ENCODE measurements at regions not wholly inside any gene's neighbourhood (a gene's known extent, or its start where the extent isn't known, plus 50 kb on each side); places are given as distances from the start of the nearest gene placed in this dataset.

DNA sequence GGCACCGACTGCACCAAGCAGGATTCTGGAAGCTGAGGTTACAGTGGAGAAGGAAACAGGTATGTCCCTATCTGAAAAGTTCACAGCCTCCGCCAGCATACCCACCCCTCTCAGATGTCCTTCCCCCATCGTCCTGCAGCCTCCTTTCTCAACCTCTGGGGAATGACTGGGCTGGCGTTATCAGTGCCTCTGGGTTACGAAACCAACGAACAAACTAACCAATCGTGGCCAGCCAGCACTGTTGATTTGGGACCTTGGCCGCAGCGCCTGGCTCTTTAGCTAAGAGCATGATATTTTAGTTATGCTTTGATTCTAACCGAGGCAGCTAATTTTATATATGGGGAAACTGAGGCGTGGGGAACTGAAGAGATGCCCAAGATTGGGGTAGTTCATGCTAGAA is 233.0 kb downstream of the TFCP2L1 start:
- no peak for TF ChIP-seq AFF4 (CRISPR knock-in tag; IDR thresholded peaks at IDR 0.05; ENCODE audit: borderline replicate concordance)
- TF ChIP-seq ETV6 (CRISPR knock-in tag; IDR thresholded peaks at IDR 0.05) = no peak
- no peak for TF ChIP-seq FOXK1 (CRISPR knock-in tag; IDR thresholded peaks at IDR 0.05)
- TF ChIP-seq, protein P1, sequence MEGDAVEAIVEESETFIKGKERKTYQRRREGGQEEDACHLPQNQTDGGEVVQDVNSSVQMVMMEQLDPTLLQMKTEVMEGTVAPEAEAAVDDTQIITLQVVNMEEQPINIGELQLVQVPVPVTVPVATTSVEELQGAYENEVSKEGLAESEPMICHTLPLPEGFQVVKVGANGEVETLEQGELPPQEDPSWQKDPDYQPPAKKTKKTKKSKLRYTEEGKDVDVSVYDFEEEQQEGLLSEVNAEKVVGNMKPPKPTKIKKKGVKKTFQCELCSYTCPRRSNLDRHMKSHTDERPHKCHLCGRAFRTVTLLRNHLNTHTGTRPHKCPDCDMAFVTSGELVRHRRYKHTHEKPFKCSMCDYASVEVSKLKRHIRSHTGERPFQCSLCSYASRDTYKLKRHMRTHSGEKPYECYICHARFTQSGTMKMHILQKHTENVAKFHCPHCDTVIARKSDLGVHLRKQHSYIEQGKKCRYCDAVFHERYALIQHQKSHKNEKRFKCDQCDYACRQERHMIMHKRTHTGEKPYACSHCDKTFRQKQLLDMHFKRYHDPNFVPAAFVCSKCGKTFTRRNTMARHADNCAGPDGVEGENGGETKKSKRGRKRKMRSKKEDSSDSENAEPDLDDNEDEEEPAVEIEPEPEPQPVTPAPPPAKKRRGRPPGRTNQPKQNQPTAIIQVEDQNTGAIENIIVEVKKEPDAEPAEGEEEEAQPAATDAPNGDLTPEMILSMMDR (IDR thresholded peaks at IDR 0.05) = no peak
- no peak for TF ChIP-seq E2F1 (CRISPR knock-in tag; IDR thresholded peaks at IDR 0.05)
- TF ChIP-seq ELF4 (CRISPR knock-in tag; IDR thresholded peaks at IDR 0.05; ENCODE audit: low read depth) = no peak
- TF ChIP-seq, protein P2, sequence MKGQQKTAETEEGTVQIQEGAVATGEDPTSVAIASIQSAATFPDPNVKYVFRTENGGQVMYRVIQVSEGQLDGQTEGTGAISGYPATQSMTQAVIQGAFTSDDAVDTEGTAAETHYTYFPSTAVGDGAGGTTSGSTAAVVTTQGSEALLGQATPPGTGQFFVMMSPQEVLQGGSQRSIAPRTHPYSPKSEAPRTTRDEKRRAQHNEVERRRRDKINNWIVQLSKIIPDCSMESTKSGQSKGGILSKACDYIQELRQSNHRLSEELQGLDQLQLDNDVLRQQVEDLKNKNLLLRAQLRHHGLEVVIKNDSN (CRISPR knock-in tag; IDR thresholded peaks at IDR 0.05) = no peak
- TF ChIP-seq, protein P3, sequence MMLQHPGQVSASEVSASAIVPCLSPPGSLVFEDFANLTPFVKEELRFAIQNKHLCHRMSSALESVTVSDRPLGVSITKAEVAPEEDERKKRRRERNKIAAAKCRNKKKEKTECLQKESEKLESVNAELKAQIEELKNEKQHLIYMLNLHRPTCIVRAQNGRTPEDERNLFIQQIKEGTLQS (CRISPR knock-in tag; conservative IDR thresholded peaks at IDR 0.05) = no peak
- no peak for TF ChIP-seq ATF2 (CRISPR knock-in tag; IDR thresholded peaks at IDR 0.05; ENCODE audit: borderline replicate concordance, low read depth)
- TF ChIP-seq ZNF121 (CRISPR knock-in tag; IDR thresholded peaks at IDR 0.05) = no peak
- no peak for TF ChIP-seq MAX (CRISPR knock-in tag; IDR thresholded peaks at IDR 0.05)
- TF ChIP-seq, protein P4, sequence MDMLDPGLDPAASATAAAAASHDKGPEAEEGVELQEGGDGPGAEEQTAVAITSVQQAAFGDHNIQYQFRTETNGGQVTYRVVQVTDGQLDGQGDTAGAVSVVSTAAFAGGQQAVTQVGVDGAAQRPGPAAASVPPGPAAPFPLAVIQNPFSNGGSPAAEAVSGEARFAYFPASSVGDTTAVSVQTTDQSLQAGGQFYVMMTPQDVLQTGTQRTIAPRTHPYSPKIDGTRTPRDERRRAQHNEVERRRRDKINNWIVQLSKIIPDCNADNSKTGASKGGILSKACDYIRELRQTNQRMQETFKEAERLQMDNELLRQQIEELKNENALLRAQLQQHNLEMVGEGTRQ (CRISPR knock-in tag; IDR thresholded peaks at IDR 0.05) = no peak
